IPS-20b (cell line): ENCODE measurements at regions not wholly inside any gene's neighbourhood (a gene's known extent, or its start where the extent isn't known, plus 50 kb on each side); places are given as distances from the start of the nearest gene placed in this dataset.

Experiments used
- H3K27ac ChIP-seq: one replicate; pipeline ENCODE4 v1.5.1; 2013; ENCODE audit warnings: low read length
- H3K27me3 ChIP-seq: 2 replicates; pipeline ENCODE4 v1.6.1; 2013; ENCODE audit warnings: mild to moderate bottlenecking, low read length, inconsistent platforms; ENCODE audit not compliant: insufficient read depth
- H3K36me3 ChIP-seq: 2 replicates; pipeline ENCODE4 v1.6.1; 2013; ENCODE audit warnings: low read depth, mild to moderate bottlenecking, inconsistent platforms, low read length, moderate library complexity; ENCODE audit not compliant: insufficient read depth
- H3K4me1 ChIP-seq: 2 replicates; pipeline ENCODE4 v1.6.1; 2013; ENCODE audit warnings: mild to moderate bottlenecking, control low read depth, inconsistent platforms, low read length, moderate library complexity; ENCODE audit not compliant: insufficient read depth
- H3K4me3 ChIP-seq: 2 replicates; pipeline ENCODE4 v1.5.1; 2013; ENCODE audit warnings: mild to moderate bottlenecking, low read length, inconsistent platforms
- H3K9ac ChIP-seq: 2 replicates; pipeline ENCODE4 v1.6.1; 2013; ENCODE audit warnings: low read depth, mild to moderate bottlenecking, inconsistent platforms, low read length, moderate library complexity
- H3K9me3 ChIP-seq: 2 replicates; pipeline ENCODE4 v1.6.1; 2013; ENCODE audit warnings: mild to moderate bottlenecking, low read depth, low read length, inconsistent platforms; ENCODE audit not compliant: insufficient read depth

- H3K9ac ChIP-seq: no peak overlapping the region
- no peaks in the 10 kb centered on the region for H3K27me3 ChIP-seq
- no peak overlapping the region for H3K4me3 ChIP-seq
- H3K9me3 ChIP-seq: no peaks in the 10 kb centered on the region
- H3K4me1 ChIP-seq: no peaks in the 10 kb centered on the region
- no peak overlapping the region for H3K27ac ChIP-seq
- H3K36me3 ChIP-seq: no peaks in the 10 kb centered on the region
These were observed 550.3 kb downstream of the QKI start for GRCh38 chr6:163964789-163965188.

GRCh38 chr6:163963205-163964120, 548.9 kb downstream of the QKI start:
- Histone ChIP-seq H3K27ac (no peak overlapping the region), H3K36me3 (no peaks in the 10 kb centered on the region), H3K4me3 (no peak overlapping the region), H3K27me3 (no peaks in the 10 kb centered on the region), H3K9me3 (no peaks in the 10 kb centered on the region), H3K9ac (no peak overlapping the region), H3K4me1 (peaks cover 7% of the 10 kb centered on the region; the same call in 1 of the 2 replicates)

GRCh38 chr6:163962627-163963117, 548.2 kb downstream of the QKI start:
- Histone ChIP-seq H3K27ac (no peak overlapping the region), H3K4me1 (peaks cover 15% of the 10 kb centered on the region; the same call in 1 of the 2 replicates), H3K9me3 (no peaks in the 10 kb centered on the region), H3K27me3 (no peaks in the 10 kb centered on the region), H3K36me3 (no peaks in the 10 kb centered on the region), H3K4me3 (no peak overlapping the region), H3K9ac (no peak overlapping the region)

GRCh38 chr6:163960128-163960527, 545.6 kb downstream of the QKI start:
- no peak overlapping the region for H3K27ac ChIP-seq
- H3K9me3 ChIP-seq: no peaks in the 10 kb centered on the region
- H3K4me3 ChIP-seq: no peak overlapping the region
- H3K36me3 ChIP-seq: no peaks in the 10 kb centered on the region
- H3K9ac ChIP-seq: no peak overlapping the region
- H3K4me1 ChIP-seq: peaks cover 15% of the 10 kb centered on the region; the same call in 1 of the 2 replicates
- no peaks in the 10 kb centered on the region for H3K27me3 ChIP-seq

- Histone ChIP-seq H3K9me3 (no peaks in the 10 kb centered on the region), H3K27me3 (no peaks in the 10 kb centered on the region), H3K27ac (no peak overlapping the region), H3K4me3 (no peak overlapping the region), H3K36me3 (no peaks in the 10 kb centered on the region), H3K9ac (no peak overlapping the region), H3K4me1 (peaks cover 24% of the 10 kb centered on the region; the same call in 1 of the 2 replicates)
These were observed 544.1 kb downstream of the QKI start for GRCh38 chr6:163958646-163959045.

- no peak overlapping the region for H3K4me3 ChIP-seq
- no peaks in the 10 kb centered on the region for H3K27me3 ChIP-seq
- no peaks in the 10 kb centered on the region for H3K9me3 ChIP-seq
- no peak overlapping the region for H3K27ac ChIP-seq
- no peak overlapping the region for H3K9ac ChIP-seq
- peaks cover 26% of the 10 kb centered on the region; the same call in 1 of the 2 replicates for H3K4me1 ChIP-seq
- no peaks in the 10 kb centered on the region for H3K36me3 ChIP-seq
These were observed 542.3 kb downstream of the QKI start for GRCh38 chr6:163956571-163957407.

GRCh38 chr6:163955756-163956155, 541.2 kb downstream of the QKI start:
- H3K9ac ChIP-seq: no peak overlapping the region
- no peaks in the 10 kb centered on the region for H3K9me3 ChIP-seq
- H3K27ac ChIP-seq: no peak overlapping the region

GRCh38 chr6:163955096-163955495, 540.6 kb downstream of the QKI start:
- Histone ChIP-seq H3K27ac (no peak overlapping the region), H3K36me3 (no peaks in the 10 kb centered on the region), H3K9me3 (no peaks in the 10 kb centered on the region), H3K4me3 (no peak overlapping the region), H3K4me1 (peaks cover 31% of the 10 kb centered on the region; the same call in 1 of the 2 replicates), H3K9ac (no peak overlapping the region), H3K27me3 (no peaks in the 10 kb centered on the region)

More at GRCh38 chr6:163955756-163956155, 541.2 kb downstream of the QKI start:
- H3K4me1 ChIP-seq: peaks cover 26% of the 10 kb centered on the region; the same call in 1 of the 2 replicates
- no peaks in the 10 kb centered on the region for H3K36me3 ChIP-seq
- H3K27me3 ChIP-seq: no peaks in the 10 kb centered on the region
- no peak overlapping the region for H3K4me3 ChIP-seq

GRCh38 chr6:163954088-163954775, 539.7 kb downstream of the QKI start:
- Histone ChIP-seq H3K4me1 (peaks cover 31% of the 10 kb centered on the region; the same call in 1 of the 2 replicates), H3K27me3 (no peaks in the 10 kb centered on the region), H3K9me3 (no peaks in the 10 kb centered on the region), H3K4me3 (no peak overlapping the region), H3K9ac (no peak overlapping the region), H3K36me3 (no peaks in the 10 kb centered on the region), H3K27ac (no peak overlapping the region)

GRCh38 chr6:163952005-163952404, 537.5 kb downstream of the QKI start:
- Histone ChIP-seq H3K36me3 (no peaks in the 10 kb centered on the region), H3K27me3 (no peaks in the 10 kb centered on the region), H3K27ac (no peak overlapping the region), H3K4me1 (peaks cover 15% of the 10 kb centered on the region; the same call in 1 of the 2 replicates), H3K9ac (no peak overlapping the region), H3K4me3 (no peak overlapping the region), H3K9me3 (no peaks in the 10 kb centered on the region)

GRCh38 chr6:163951326-163951725, 536.8 kb downstream of the QKI start:
- Histone ChIP-seq H3K9me3 (no peaks in the 10 kb centered on the region), H3K36me3 (no peaks in the 10 kb centered on the region), H3K4me3 (no peak overlapping the region), H3K27me3 (no peaks in the 10 kb centered on the region), H3K27ac (no peak overlapping the region), H3K9ac (no peak overlapping the region), H3K4me1 (peaks cover 17% of the 10 kb centered on the region; the same call in 1 of the 2 replicates)
